HCT116 (cell line): ENCODE measurements at regions not wholly inside any gene's neighbourhood (a gene's known extent, or its start where the extent isn't known, plus 50 kb on each side); places are given as distances from the start of the nearest gene placed in this dataset.

Source experiments
- ATAC-seq: fragments of 200-7000 bp; cut with Tn5 transposase; 2 replicates; pipeline ENCODE4 v1.9.1; 2020; ENCODE audit warnings: mild to moderate bottlenecking, moderate library complexity
- BruUV-seq: library from RNA; stranded (reverse); fragments of 400-500 nt; replicated peaks from 2 replicates; lab custom pipeline; 2021; lab: Mats Ljungman, UMichigan
- CTCF ChIA-PET: fragments of 300-600 bp; sonication (Branson Sonifier 250); formaldehyde crosslinking; loops from one replicate; lab custom pipeline; 2021; ENCODE audit warnings: antibody characterized with exemption; lab: Charles Lee
- POLR2A ChIA-PET: fragments of 300-600, 350-600 bp; sonication (Branson Sonifier 250); formaldehyde crosslinking; loops from one replicate; lab custom pipeline; 2021; ENCODE audit warnings: antibody characterized with exemption; lab: Charles Lee
- RAD21 ChIA-PET, 2 experiments: fragments of 300-600 bp; sonication (Branson Sonifier 250); formaldehyde crosslinking; loops; one replicate each; lab custom pipeline; 2023; ENCODE audit warnings: low total read pairs in 2 of 2; ENCODE audit not compliant: uncharacterized antibody in 2 of 2, unreplicated experiment in 2 of 2, low non-redundant PET in 1 of 2; lab: Charles Lee
- DNase-seq: peaks from one replicate; pipeline ENCODE4 v3.0.0-alpha.2; 2010; ENCODE audit warnings: low read depth, low spot score
- H2AFZ ChIP-seq: fragments of 200-600 bp; shearing (Covaris generic), sonication (generic); 2 replicates; pipeline ENCODE4 v1.6.1; 2017; ENCODE audit warnings: low read depth, mixed run types, mixed read lengths, antibody characterized with exemption, low read length; ENCODE audit not compliant: poor library complexity, severe bottlenecking
- H3K27ac ChIP-seq: 2 replicates; pipeline ENCODE4 v1.5.1; 2012; ENCODE audit warnings: low read depth, low read length
- H3K27me3 ChIP-seq: fragments of 200-600 bp; sonication (generic); 2 replicates; pipeline ENCODE4 v1.6.1; 2016; ENCODE audit warnings: mixed run types, low read length, mixed read lengths; ENCODE audit not compliant: insufficient read depth
- H3K36me3 ChIP-seq, 2 experiments: fragments of 200-500 bp in 1 of 2; fragments of 200-600 bp in 1 of 2; sonication (Bioruptor generic) in 1 of 2; sonication (generic) in 1 of 2; 2 replicates each; pipeline versions ENCODE4 v1.5.1 to v1.6.1; 2014 to 2016; ENCODE audit warnings: low read length in 2 of 2, inconsistent platforms in 1 of 2, mixed read lengths in 1 of 2, mixed run types in 1 of 2; ENCODE audit not compliant: insufficient read depth in 2 of 2, control insufficient read depth in 1 of 2
- H3K4me1 ChIP-seq, 2 experiments: fragments of 200-600 bp in 1 of 2; sonication (generic) in 1 of 2; 2 replicates each; pipeline versions ENCODE4 v1.5.1 to v1.6.1; 2012 to 2017; ENCODE audit warnings: low read length in 2 of 2, inconsistent platforms in 1 of 2, mild to moderate bottlenecking in 1 of 2, mixed read lengths in 1 of 2, mixed run types in 1 of 2, moderate library complexity in 1 of 2; ENCODE audit not compliant: insufficient read depth in 2 of 2, control insufficient read depth in 1 of 2
- H3K4me2 ChIP-seq: fragments of 200-600 bp; sonication (generic); 2 replicates; pipeline ENCODE4 v1.6.1; 2017; ENCODE audit warnings: mixed run types, low read length, mixed read lengths
- H3K4me3 ChIP-seq, 2 experiments: fragments of 200-600 bp in 1 of 2; sonication (generic) in 1 of 2; replicated peaks in 1 of 2; 2 replicates each; pipeline ENCODE4 v1.5.1; 2011 to 2016; ENCODE audit warnings: low read length in 2 of 2, control low read depth in 1 of 2, low read depth in 1 of 2, mild to moderate bottlenecking in 1 of 2, mixed read lengths in 1 of 2, mixed run types in 1 of 2
- H3K79me2 ChIP-seq: fragments of 200-600 bp; sonication (generic); 2 replicates; pipeline ENCODE4 v1.6.1; 2017; ENCODE audit warnings: mild to moderate bottlenecking, mixed run types, low read length, moderate library complexity, mixed read lengths; ENCODE audit not compliant: insufficient read depth
- H3K9ac ChIP-seq: fragments of 200-600 bp; sonication (generic); 2 replicates; pipeline ENCODE4 v1.6.1; 2016; ENCODE audit warnings: low read length, mixed read lengths
- H3K9me2 ChIP-seq: fragments of 200-600 bp; sonication (generic), shearing (Covaris generic); 2 replicates; pipeline ENCODE4 v1.6.1; 2017; ENCODE audit warnings: mixed run types, mild to moderate bottlenecking, moderate library complexity; ENCODE audit not compliant: insufficient read depth
- H3K9me3 ChIP-seq, 2 experiments: fragments of 200-500 bp in 1 of 2; fragments of 200-600 bp in 1 of 2; sonication (Bioruptor generic) in 1 of 2; sonication (generic) in 1 of 2; 2 replicates each; pipeline ENCODE4 v1.6.1; 2014 to 2017; ENCODE audit warnings: low read length in 2 of 2, mixed read lengths in 2 of 2, inconsistent platforms in 1 of 2, low read depth in 1 of 2, mild to moderate bottlenecking in 1 of 2, mixed run types in 1 of 2, moderate library complexity in 1 of 2; ENCODE audit not compliant: control insufficient read depth in 1 of 2, insufficient read depth in 1 of 2
- H4K20me1 ChIP-seq: fragments of 200-600 bp; sonication (generic), shearing (Covaris generic); 2 replicates; pipeline ENCODE4 v1.6.1; 2017; ENCODE audit warnings: mixed run types, mild to moderate bottlenecking, moderate library complexity; ENCODE audit not compliant: insufficient read depth
- CBX3 ChIP-seq: IDR thresholded peaks from 2 replicates; pipeline ENCODE4 v1.6.1; 2012; ENCODE audit warnings: low read depth
- CEBPB ChIP-seq: IDR thresholded peaks from 2 replicates; pipeline ENCODE4 v1.6.1; 2012; ENCODE audit warnings: low read depth
- CTCF ChIP-seq, 3 experiments: fragments of 200-600 bp in 1 of 3; sonication (generic) in 1 of 3; IDR thresholded peaks in 2 of 3; conservative IDR thresholded peaks in 1 of 3; 2 replicates each; pipeline ENCODE4 v1.5.1; 2012 to 2017; ENCODE audit warnings: low read depth in 2 of 3, low read length in 2 of 3, antibody characterized with exemption in 1 of 3, borderline replicate concordance in 1 of 3, control low read depth in 1 of 3, mild to moderate bottlenecking in 1 of 3, mixed read lengths in 1 of 3, mixed run types in 1 of 3, moderate library complexity in 1 of 3; ENCODE audit not compliant: insufficient read depth in 1 of 3
- EGR1 ChIP-seq: IDR thresholded peaks from 2 replicates; pipeline ENCODE4 v1.6.1; 2012; ENCODE audit warnings: low read depth
- EZH2 ChIP-seq: fragments of 200-600 bp; sonication (generic); IDR thresholded peaks from 2 replicates; pipeline ENCODE4 v1.6.1; 2017; ENCODE audit warnings: antibody characterized with exemption, mixed run types
- EZH2phosphoT487 ChIP-seq: fragments of 200-600 bp; IDR thresholded peaks from 2 replicates; pipeline ENCODE4 v1.6.1; 2018; ENCODE audit warnings: antibody characterized with exemption, borderline replicate concordance
- FOSL1 ChIP-seq: IDR thresholded peaks from 2 replicates; pipeline ENCODE4 v1.6.1; 2012; ENCODE audit warnings: low read depth
- JUND ChIP-seq: IDR thresholded peaks from 2 replicates; pipeline ENCODE4 v1.6.1; 2012
- MAX ChIP-seq: IDR thresholded peaks from 2 replicates; pipeline ENCODE4 v1.6.1; 2012
- POLR2A ChIP-seq: IDR thresholded peaks from 2 replicates; pipeline ENCODE4 v1.7.0; 2011; ENCODE audit warnings: borderline replicate concordance; ENCODE audit not compliant: insufficient read depth, insufficient read length; ENCODE audit errors: extremely low read depth
- POLR2AphosphoS5 ChIP-seq: IDR thresholded peaks from 2 replicates; pipeline ENCODE4 v1.6.1; 2011; ENCODE audit warnings: mild to moderate bottlenecking, low read depth, low read length, moderate library complexity
- RAD21 ChIP-seq: IDR thresholded peaks from 2 replicates; pipeline ENCODE4 v1.6.1; 2012; ENCODE audit warnings: low read depth, mild to moderate bottlenecking
- SIN3A ChIP-seq: IDR thresholded peaks from 2 replicates; pipeline ENCODE4 v1.6.1; 2012; ENCODE audit warnings: low read depth
- SP1 ChIP-seq: IDR thresholded peaks from 2 replicates; pipeline ENCODE4 v1.6.1; 2012; ENCODE audit warnings: low read depth
- SRF ChIP-seq: IDR thresholded peaks from 2 replicates; pipeline ENCODE4 v1.6.1; 2012; ENCODE audit warnings: low read depth
- YY1 ChIP-seq: IDR thresholded peaks from 2 replicates; pipeline ENCODE4 v1.6.1; 2011; ENCODE audit warnings: low read length, low read depth, moderate library complexity, mild to moderate bottlenecking; ENCODE audit not compliant: insufficient replicate concordance; ENCODE audit errors: extremely low read depth
- ZBTB33 ChIP-seq: IDR thresholded peaks from 2 replicates; pipeline ENCODE4 v1.6.1; 2011; ENCODE audit warnings: mild to moderate bottlenecking, low read length, moderate library complexity; ENCODE audit not compliant: insufficient replicate concordance; ENCODE audit errors: extremely low read depth
- ZNF274 ChIP-seq: fragments of 200-500 bp; sonication (Bioruptor generic); IDR thresholded peaks from 2 replicates; pipeline ENCODE4 v1.6.1; 2014; ENCODE audit warnings: mild to moderate bottlenecking, low read depth, low read length, inconsistent platforms
- intact Hi-C: fragments of 100-400 bp; cut with micrococcal nuclease; formaldehyde crosslinking; loops from 2 replicates; pipeline ENCODE4 v1.10.0; 2022
- TF ChIP-seq, protein P1 (sequence below): IDR thresholded peaks from 2 replicates; pipeline ENCODE4 v1.6.1; 2012

GRCh38 chr18:29307231-29307630, 1130.3 kb upstream of the CDH2 start:
- no peak overlapping the region for H3K27ac ChIP-seq
- no TSS peak for BruUV-seq
- no peak for DNase-seq
- no peaks in the 10 kb centered on the region for H3K9me2 ChIP-seq
- no peaks in the 10 kb centered on the region for H3K79me2 ChIP-seq
- no peak overlapping the region for H3K4me2 ChIP-seq
- no peaks in the 10 kb centered on the region for H4K20me1 ChIP-seq
- no peaks in the 10 kb centered on the region for H3K4me1 ChIP-seq
- no peaks in the 10 kb centered on the region for H3K9me3 ChIP-seq
- ChIA-PET CTCF (no interaction called here), RAD21 (no interaction called here), POLR2A (no interaction called here)
- H3K9ac ChIP-seq, result no peak overlapping the region
- no peak for TF ChIP-seq CBX3
- no peak for TF ChIP-seq JUND
- no peak for TF ChIP-seq SRF
- TF ChIP-seq EGR1, result no peak
- no peak for TF ChIP-seq MAX
- no peak for TF ChIP-seq POLR2A
- TF ChIP-seq ZNF274, result no peak
- TF ChIP-seq SIN3A, result no peak
- no peak for TF ChIP-seq YY1
- TF ChIP-seq, protein P1, sequence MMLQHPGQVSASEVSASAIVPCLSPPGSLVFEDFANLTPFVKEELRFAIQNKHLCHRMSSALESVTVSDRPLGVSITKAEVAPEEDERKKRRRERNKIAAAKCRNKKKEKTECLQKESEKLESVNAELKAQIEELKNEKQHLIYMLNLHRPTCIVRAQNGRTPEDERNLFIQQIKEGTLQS, result no peak
- no peak for TF ChIP-seq EZH2phosphoT487
- intact Hi-C loops, result no loop called here
- H3K4me3 ChIP-seq, result no peak overlapping the region
- H3K27me3 ChIP-seq, result no peaks in the 10 kb centered on the region
- H3K36me3 ChIP-seq, result no peaks in the 10 kb centered on the region
- ATAC-seq, result no peak
- H2AFZ ChIP-seq, result no peak overlapping the region

GRCh38 chr18:29305516-29305915, 1128.6 kb upstream of the CDH2 start:
- intact Hi-C loops, result no loop called here
- no peaks in the 10 kb centered on the region for H3K9me2 ChIP-seq
- no peaks in the 10 kb centered on the region for H4K20me1 ChIP-seq
- H2AFZ ChIP-seq, result no peak overlapping the region
- no peaks in the 10 kb centered on the region for H3K9me3 ChIP-seq
- H3K4me1 ChIP-seq, result no peaks in the 10 kb centered on the region
- no peak for TF ChIP-seq ZNF274
- TF ChIP-seq POLR2AphosphoS5, result no peak
- TF ChIP-seq POLR2A, result no peak
- no peak for TF ChIP-seq CTCF (IDR thresholded peaks at IDR 0.05 in 2 of 3, conservative IDR thresholded peaks at IDR 0.05 in 1 of 3; ENCODE audit: borderline replicate concordance in 1 of 3, insufficient read depth in 1 of 3, low read depth in 2 of 3, low read length in 2 of 3)
- no peak for TF ChIP-seq SIN3A
- TF ChIP-seq SP1, result no peak
- no peak for TF ChIP-seq CBX3
- TF ChIP-seq YY1, result no peak
- TF ChIP-seq CEBPB, result no peak
- TF ChIP-seq RAD21, result no peak
- TF ChIP-seq ZBTB33, result no peak
- TF ChIP-seq SRF, result no peak
- no peak for TF ChIP-seq FOSL1
- TF ChIP-seq EZH2, result no peak
- DNase-seq, result no peak
- no peaks in the 10 kb centered on the region for H3K27me3 ChIP-seq
- ATAC-seq, result no peak
- no TSS peak for BruUV-seq
- no peak overlapping the region for H3K4me3 ChIP-seq
- H3K79me2 ChIP-seq, result no peaks in the 10 kb centered on the region
- RAD21 ChIA-PET, result no interaction called here
- no peak overlapping the region for H3K9ac ChIP-seq
- CTCF ChIA-PET, result no interaction called here
- H3K36me3 ChIP-seq, result no peaks in the 10 kb centered on the region; a peak in 1 of 4 replicates
- POLR2A ChIA-PET, result no interaction called here
- no peak overlapping the region for H3K27ac ChIP-seq
- no peak overlapping the region for H3K4me2 ChIP-seq
